T-helper 9 cell (primary cell): ENCODE measurements at regions not wholly inside any gene's neighbourhood (a gene's known extent, or its start where the extent isn't known, plus 50 kb on each side); places are given as distances from the start of the nearest gene placed in this dataset.
"Not testable (repeated sequence)": the region's sequence is repeated elsewhere in the genome, so short reads cannot be mapped to it uniquely, and the experiment has no call there.

ENCODE experiments used
- DNase-seq: peaks from one replicate; pipeline ENCODE4 v3.0.0-alpha.2; 2020

DNA sequence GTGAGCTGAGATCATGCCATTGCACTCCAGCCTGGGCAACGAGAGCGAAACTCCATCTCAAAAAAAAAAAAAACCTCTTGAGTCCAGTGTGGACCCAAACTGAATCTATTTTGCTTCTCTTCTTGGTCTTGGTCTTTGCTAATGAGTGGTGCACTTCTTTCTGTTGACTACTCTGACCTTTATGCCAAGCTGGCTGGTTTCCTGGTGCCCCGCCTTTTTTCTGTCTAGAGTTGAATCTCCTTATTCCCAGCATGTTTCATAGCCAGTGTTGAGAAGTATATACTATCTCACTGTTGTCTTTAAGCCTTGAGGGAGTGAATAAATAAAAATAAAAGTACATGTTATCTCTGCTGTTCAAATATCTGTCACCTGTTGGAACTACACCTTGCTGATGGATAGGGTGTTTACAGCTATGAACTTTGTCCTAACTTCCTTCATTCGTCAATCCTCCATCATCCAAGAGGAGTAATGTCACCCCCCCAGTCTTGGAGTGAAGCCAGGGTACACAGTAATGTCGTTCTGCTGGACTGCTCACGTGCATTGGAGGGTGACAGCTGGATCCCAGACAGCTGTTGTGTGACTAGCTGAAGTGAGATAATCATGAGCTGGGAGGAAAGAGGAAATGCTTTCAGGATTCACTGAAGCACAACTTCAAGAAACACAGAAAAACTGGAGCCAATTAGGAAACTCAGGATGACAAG is 99.3 kb upstream of the PRKG2 start:
- no peak for DNase-seq

DNA sequence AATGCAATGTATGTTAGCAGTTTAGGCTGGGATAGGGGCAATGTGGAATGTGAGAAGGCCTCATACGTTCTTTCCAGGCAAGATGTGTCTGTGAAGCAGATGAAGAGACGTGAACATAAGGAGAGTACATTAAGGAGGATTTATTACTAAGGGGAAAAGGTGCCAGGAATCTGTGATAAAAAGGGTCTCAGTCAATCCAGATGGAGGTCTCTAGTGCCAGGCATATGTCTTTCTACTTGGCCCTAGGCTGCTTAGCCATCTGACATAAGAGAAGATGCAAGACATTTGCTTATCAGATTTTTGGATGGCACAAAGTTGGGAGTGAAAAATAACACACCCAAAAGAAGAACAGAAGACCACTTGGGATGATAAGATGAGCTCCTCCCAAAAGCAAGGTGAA is 93.0 kb upstream of the PRKG2 start:
- DNase-seq, result no peak

DNA sequence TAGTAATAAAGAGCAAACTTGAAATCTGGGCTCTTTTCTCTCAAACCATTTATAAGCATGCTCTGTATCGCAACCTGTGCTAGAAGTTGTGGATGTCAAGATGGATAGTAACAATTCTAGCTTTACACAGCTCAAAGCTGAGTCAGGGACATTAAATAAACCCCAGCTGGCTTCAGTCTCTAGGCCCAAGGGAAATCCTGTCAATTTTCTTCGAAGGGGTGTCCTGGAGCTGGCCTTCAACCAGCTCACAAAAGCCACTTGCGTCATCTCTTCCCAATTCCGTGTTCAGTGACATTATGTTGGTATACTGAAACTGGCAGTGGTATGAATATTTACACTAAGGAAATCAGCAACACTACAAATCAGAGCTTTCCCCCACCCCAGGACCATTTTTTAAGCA is 89.8 kb upstream of the PRKG2 start:
- no peak for DNase-seq

DNA sequence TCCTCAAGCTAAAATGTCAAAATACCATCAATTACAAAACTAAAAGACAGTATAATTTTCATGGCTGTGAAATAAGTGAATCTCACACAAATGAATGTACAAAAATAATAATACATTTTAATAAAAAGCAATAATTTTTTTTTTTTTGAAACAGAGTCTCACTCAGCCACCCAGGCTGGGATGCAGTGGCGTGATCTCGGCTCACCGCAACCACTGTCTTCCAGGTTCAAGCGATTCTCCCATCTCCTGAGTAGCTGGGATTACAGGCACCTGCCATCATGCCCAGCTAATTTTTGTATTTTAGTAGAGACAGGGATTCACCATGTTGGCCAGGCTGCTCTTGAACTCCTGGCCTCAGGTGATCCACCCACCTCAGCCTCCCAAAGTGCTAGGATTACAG is 85.3 kb upstream of the PRKG2 start:
- not testable (repeated sequence) for DNase-seq

DNA sequence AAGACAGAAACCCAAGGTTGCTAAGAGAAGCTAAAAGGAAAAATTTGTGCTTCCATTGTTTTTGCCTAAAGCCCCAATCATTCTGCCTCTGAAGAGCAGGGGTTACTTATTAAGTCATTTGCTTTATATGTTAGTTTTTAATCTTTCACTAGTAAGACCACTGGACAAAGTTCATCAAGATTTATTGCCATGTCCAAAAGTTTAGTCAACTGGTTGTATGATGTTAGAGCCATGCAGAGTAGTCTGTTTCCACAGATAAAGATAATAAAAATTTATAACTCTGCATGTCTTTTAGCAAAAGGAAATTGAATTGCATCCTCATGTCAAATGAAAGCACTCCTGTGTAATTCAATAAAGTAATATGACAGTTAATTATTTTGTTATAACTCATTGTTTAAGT is 75.8 kb upstream of the PRKG2 start:
- no peak for DNase-seq

DNA sequence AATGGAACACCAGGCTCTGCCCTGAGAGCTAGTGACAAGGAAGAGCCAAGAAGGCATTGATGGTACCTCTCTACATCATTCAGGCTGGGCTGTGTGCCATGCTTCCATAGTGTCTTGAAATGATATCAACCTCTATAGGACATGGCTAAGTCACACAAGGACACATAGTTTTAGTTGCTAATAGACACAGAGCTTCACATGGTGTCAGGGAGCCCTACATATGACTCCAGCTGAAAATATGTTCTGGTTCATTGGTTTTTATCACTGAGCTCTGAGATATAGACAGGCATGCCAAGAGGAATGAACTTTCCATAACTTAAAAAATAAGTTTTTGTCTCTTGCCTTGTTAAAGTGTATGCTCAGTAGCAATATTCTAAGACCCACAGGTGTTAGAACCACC is 72.1 kb upstream of the PRKG2 start:
- no peak for DNase-seq

DNA sequence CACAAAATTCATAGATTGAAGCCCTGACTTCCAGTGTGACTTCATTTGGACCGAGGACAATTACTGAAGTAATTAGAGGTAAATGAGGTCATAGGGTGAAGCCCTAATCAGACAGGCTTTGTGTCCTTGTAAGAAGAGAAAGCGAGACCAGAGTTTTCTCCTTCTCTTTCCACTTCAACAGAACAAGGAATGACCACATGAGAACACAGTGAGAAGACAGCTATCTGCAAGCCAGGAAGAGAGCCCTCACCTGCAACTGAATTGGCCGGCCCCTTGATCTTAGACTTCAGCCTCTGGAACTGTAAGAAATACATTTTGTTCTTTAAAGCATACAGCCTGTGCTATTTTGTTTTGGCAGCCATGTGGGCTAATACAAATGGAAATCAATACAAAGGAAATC is 67.1 kb upstream of the PRKG2 start:
- no peak for DNase-seq

DNA sequence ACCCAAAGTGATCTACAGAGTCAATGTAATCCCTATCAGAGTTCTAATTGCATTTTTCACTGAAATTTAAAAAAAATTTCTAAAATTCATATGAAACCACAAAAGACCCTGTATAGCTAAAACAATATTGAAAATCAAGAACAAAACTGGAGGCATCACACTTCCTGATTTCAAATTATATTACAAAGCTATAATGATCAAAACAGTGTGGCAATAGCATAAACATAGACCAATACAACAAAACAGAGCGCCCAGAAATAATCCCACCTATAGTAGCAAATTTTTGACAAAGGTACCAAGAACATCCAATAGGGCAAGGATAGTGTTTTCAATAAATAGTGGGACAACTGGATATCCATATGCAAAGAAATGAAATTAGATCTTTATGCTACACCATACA is 59.4 kb upstream of the PRKG2 start:
- DNase-seq, result no peak

DNA sequence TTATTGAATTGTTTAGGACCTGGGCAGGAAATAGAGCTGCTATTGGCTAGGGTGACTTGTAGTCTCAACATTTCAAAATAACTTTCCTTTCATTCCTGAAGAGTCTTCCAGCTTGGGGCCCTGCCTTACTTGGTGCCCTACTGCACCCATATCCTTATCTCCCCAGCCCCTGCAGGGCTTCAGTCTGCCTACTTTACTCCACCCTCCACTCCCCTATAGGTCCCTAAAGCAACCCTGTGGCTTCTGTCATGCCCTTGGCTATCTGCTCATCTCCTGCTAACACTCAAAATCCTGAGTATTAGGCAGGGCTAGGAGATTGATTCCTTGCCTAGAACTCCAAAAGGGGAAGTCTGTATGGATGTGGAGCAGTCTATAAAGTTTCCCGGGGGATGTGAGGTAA is 57.6 kb upstream of the PRKG2 start:
- DNase-seq, result no peak
